Tibial nerve (tissue), 4 donors: ENCODE measurements at regions not wholly inside any gene's neighbourhood (a gene's known extent, or its start where the extent isn't known, plus 50 kb on each side); places are given as distances from the start of the nearest gene placed in this dataset.
"Not testable (repeated sequence)": the region's sequence is repeated elsewhere in the genome, so short reads cannot be mapped to it uniquely, and the experiment has no call there.

Experiments
- DNase-seq, 2 donors: peaks; one replicate each; pipeline ENCODE4 v3.0.0-alpha.2; 2019; ENCODE audit warnings: low spot score in 2 of 2
- H3K27ac ChIP-seq, 4 donors: fragments of 200-600 bp; sonication (generic) in 3 of 4; one replicate each; pipeline ENCODE4 v1.5.1; 2017 to 2019; ENCODE audit warnings: mild to moderate bottlenecking in 1 of 4
- H3K27me3 ChIP-seq, 2 donors: fragments of 200-600 bp; sonication (generic) in 1 of 2; one replicate each; pipeline versions ENCODE4 v1.5.1 to v1.6.0; 2017 to 2019
- H3K36me3 ChIP-seq, 3 donors: fragments of 200-600 bp; sonication (generic); one replicate each; pipeline ENCODE4 v1.5.1; 2018 to 2019
- H3K4me1 ChIP-seq, 4 donors: fragments of 200-600 bp; sonication (generic) in 3 of 4; one replicate each; pipeline ENCODE4 v1.5.1; 2017 to 2019
- H3K4me3 ChIP-seq, 4 donors: fragments of 200-600 bp; sonication (generic) in 3 of 4; one replicate each; pipeline ENCODE4 v1.5.1; 2017 to 2019; ENCODE audit warnings: mild to moderate bottlenecking in 1 of 4, moderate library complexity in 1 of 4
- H3K9me3 ChIP-seq, 4 donors: fragments of 200-600 bp; sonication (generic) in 3 of 4; one replicate each; pipeline ENCODE4 v1.5.1; 2017 to 2019
- CTCF ChIP-seq, 5 experiments: fragments of 200-600 bp in 3 of 5; fragments of 450-650 bp in 2 of 5; sonication (generic) in 3 of 5; IDR thresholded peaks; one replicate each; pipeline ENCODE4 v1.5.1; 2016 to 2019; ENCODE audit warnings: antibody characterized with exemption in 5 of 5, mild to moderate bottlenecking in 3 of 5, moderate library complexity in 2 of 5
- EP300 ChIP-seq, 2 donors: sonication (generic); formaldehyde crosslinking; IDR thresholded peaks; one replicate each; pipeline ENCODE4 v1.6.1; 2017; ENCODE audit warnings: antibody characterized with exemption in 2 of 2, mild to moderate bottlenecking in 1 of 2
- POLR2A ChIP-seq, 2 donors: fragments of 450-650 bp; IDR thresholded peaks; one replicate each; pipeline ENCODE4 v1.6.1; 2017; ENCODE audit warnings: antibody characterized with exemption in 2 of 2, mild to moderate bottlenecking in 2 of 2, moderate library complexity in 2 of 2
- WGBS, 2 donors: methylation state at CpG; one replicate each; pipeline ENCODE4 v1.1.5; 2018; 5-methylcytosine and 5-hydroxymethylcytosine counted together

GRCh38 chr19:28301463-28301862 lies 911.5 kb downstream of the UQCRFS1 start:
- Histone ChIP-seq H3K36me3 (no peaks in the 10 kb centered on the region), H3K27ac (no peak overlapping the region), H3K9me3 (no peaks in the 10 kb centered on the region), H3K4me3 (no peak overlapping the region), H3K27me3 (no peaks in the 10 kb centered on the region), H3K4me1 (no peaks in the 10 kb centered on the region)
- TF ChIP-seq EP300 (IDR thresholded peaks at IDR 0.05): no peak
- no peak for TF ChIP-seq POLR2A (IDR thresholded peaks at IDR 0.05)
- no peak for TF ChIP-seq CTCF (IDR thresholded peaks at IDR 0.05)
- DNase-seq: no peak

- Histone ChIP-seq H3K9me3 (no peaks in the 10 kb centered on the region), H3K36me3 (no peaks in the 10 kb centered on the region), H3K27me3 (no peaks in the 10 kb centered on the region), H3K4me1 (no peaks in the 10 kb centered on the region), H3K27ac (no peak overlapping the region), H3K4me3 (no peak overlapping the region)
- 77% methylated on average over 7 of the region's 7 CpGs; no CpG with 5 or more reads in 1 of the 2 donors for WGBS, 2 donors
- TF ChIP-seq POLR2A (IDR thresholded peaks at IDR 0.05): no peak
- no peak for TF ChIP-seq CTCF (IDR thresholded peaks at IDR 0.05)
- no peak for TF ChIP-seq EP300 (IDR thresholded peaks at IDR 0.05)
- DNase-seq: no peak
Observed at GRCh38 chr19:28299649-28300048, 913.3 kb downstream of the UQCRFS1 start.

- no peaks in the 10 kb centered on the region for H3K4me1 ChIP-seq
- DNase-seq: no peak
- H3K36me3 ChIP-seq: no peaks in the 10 kb centered on the region
- no peaks in the 10 kb centered on the region for H3K9me3 ChIP-seq
- TF ChIP-seq CTCF (IDR thresholded peaks at IDR 0.05): no peak
- no peak for TF ChIP-seq EP300 (IDR thresholded peaks at IDR 0.05)
- TF ChIP-seq POLR2A (IDR thresholded peaks at IDR 0.05): no peak
- WGBS, 2 donors: 54 to 66% methylated on average over 11 of the region's 11 CpGs
- H3K4me3 ChIP-seq: no peak overlapping the region
- no peak overlapping the region for H3K27ac ChIP-seq
- no peaks in the 10 kb centered on the region for H3K27me3 ChIP-seq
Observed at GRCh38 chr19:28297586-28298157, 915.3 kb downstream of the UQCRFS1 start.

- Histone ChIP-seq H3K9me3 (no peaks in the 10 kb centered on the region), H3K36me3 (no peaks in the 10 kb centered on the region), H3K27ac (no peak overlapping the region), H3K4me3 (no peak overlapping the region), H3K4me1 (no peaks in the 10 kb centered on the region), H3K27me3 (no peaks in the 10 kb centered on the region)
- TF ChIP-seq POLR2A (IDR thresholded peaks at IDR 0.05): no peak
- TF ChIP-seq EP300 (IDR thresholded peaks at IDR 0.05): no peak
- no peak for TF ChIP-seq CTCF (IDR thresholded peaks at IDR 0.05)
- 64 to 71% methylated on average over 2 of the region's 2 CpGs for WGBS, 2 donors
- no peak for DNase-seq
Observed at GRCh38 chr19:28297036-28297435, 915.9 kb downstream of the UQCRFS1 start.

GRCh38 chr19:28296506-28296905 lies 916.4 kb downstream of the UQCRFS1 start:
- no peaks in the 10 kb centered on the region for H3K4me1 ChIP-seq
- no peak overlapping the region for H3K27ac ChIP-seq
- DNase-seq: no peak
- H3K27me3 ChIP-seq: no peaks in the 10 kb centered on the region
- no peak overlapping the region for H3K4me3 ChIP-seq
- no peaks in the 10 kb centered on the region for H3K9me3 ChIP-seq
- 83 to 84% methylated on average over 4 of the region's 4 CpGs for WGBS, 2 donors
- no peaks in the 10 kb centered on the region for H3K36me3 ChIP-seq
- no peak for TF ChIP-seq POLR2A (IDR thresholded peaks at IDR 0.05)
- no peak for TF ChIP-seq CTCF (IDR thresholded peaks at IDR 0.05)
- no peak for TF ChIP-seq EP300 (IDR thresholded peaks at IDR 0.05)

GRCh38 chr19:28294975-28295374 lies 918.0 kb downstream of the UQCRFS1 start:
- not testable (repeated sequence) for H3K9me3 ChIP-seq, H3K27me3 ChIP-seq, H3K4me1 ChIP-seq, H3K36me3 ChIP-seq, H3K4me3 ChIP-seq, DNase-seq, H3K27ac ChIP-seq
- WGBS, 2 donors: 97 to 100% methylated on average over 1 of the region's 1 CpG
